ENCODE measurements at regions not wholly inside any gene's neighbourhood (a gene's known extent, or its start where the extent isn't known, plus 50 kb on each side); places are given as distances from the start of the nearest gene placed in this dataset.

GRCh38 chr6:144581812-144582537, 296.8 kb downstream of the UTRN start:
- ChIA-PET CTCF (no interaction called here), POLR2A (no interaction called here)
- peak in 1 of 2 experiments; percentile 20 for DNase-seq
- peaks cover 2% of the 10 kb centered on the region; the same call in 1 of the 2 replicates for H3K36me3 ChIP-seq (ENCODE audit: control insufficient read depth, insufficient read depth, low read length)
- H3K4me1 ChIP-seq, result no peaks in the 10 kb centered on the region
- no peak overlapping the region for H3K4me3 ChIP-seq (ENCODE audit: low read depth, low read length)
- intact Hi-C loops (cut with micrococcal nuclease; ENCODE audit: unreplicated experiment), result loop anchor here (1.0 to 10.0 kb wide), 4 partner anchors 349 to 1120 kb away; no protein-coding TSS in a partner anchor
- peak; percentile 48 to 49 for TF ChIP-seq CTCF (IDR thresholded peaks at IDR 0.05; ENCODE audit: insufficient read depth in 1 of 2, low read depth in 1 of 2, low read length in 1 of 2, severe bottlenecking in 1 of 2, unreplicated experiment in 1 of 2)
- no peaks in the 10 kb centered on the region for H3K9me3 Mint-ChIP-seq (ENCODE audit: unreplicated experiment)
- peaks cover 16% of the 10 kb centered on the region for H3K4me1 Mint-ChIP-seq (ENCODE audit: low read depth, unreplicated experiment)
- no peak overlapping the region for H3K27ac Mint-ChIP-seq (ENCODE audit: unreplicated experiment)
- no peaks in the 10 kb centered on the region for H3K9me3 ChIP-seq
- BruUV-seq (replicated peaks), result no TSS peak
- no peaks in the 10 kb centered on the region for H3K27me3 ChIP-seq (replicated peaks; ENCODE audit: control insufficient read depth, insufficient read depth, low read length)
- H3K27me3 Mint-ChIP-seq (ENCODE audit: insufficient read depth, unreplicated experiment), result no peaks in the 10 kb centered on the region
- H3K4me3 Mint-ChIP-seq (ENCODE audit: unreplicated experiment), result no peak overlapping the region
- H3K36me3 Mint-ChIP-seq (ENCODE audit: insufficient read depth, unreplicated experiment), result peaks cover 50% of the 10 kb centered on the region

- H3K27me3 ChIP-seq (replicated peaks; ENCODE audit: control insufficient read depth, insufficient read depth, low read length), result no peaks in the 10 kb centered on the region
- intact Hi-C loops (cut with micrococcal nuclease; ENCODE audit: unreplicated experiment), result loop anchor here (5.0 to 10.0 kb wide), 3 partner anchors 629 to 1119 kb away; no protein-coding TSS in a partner anchor
- H3K4me3 ChIP-seq (ENCODE audit: low read depth, low read length), result no peak overlapping the region
- TF ChIP-seq CTCF (IDR thresholded peaks at IDR 0.05; ENCODE audit: insufficient read depth in 1 of 2, low read depth in 1 of 2, low read length in 1 of 2, severe bottlenecking in 1 of 2, unreplicated experiment in 1 of 2), result no peak
- Mint-ChIP-seq H3K36me3 (ENCODE audit: insufficient read depth, unreplicated experiment) (peaks cover 57% of the 10 kb centered on the region), H3K27ac (ENCODE audit: unreplicated experiment) (peak overlapping the region; percentile 42), H3K27me3 (ENCODE audit: insufficient read depth, unreplicated experiment) (no peaks in the 10 kb centered on the region), H3K4me3 (ENCODE audit: unreplicated experiment) (no peak overlapping the region), H3K9me3 (ENCODE audit: unreplicated experiment) (no peaks in the 10 kb centered on the region), H3K4me1 (ENCODE audit: low read depth, unreplicated experiment) (peaks cover 16% of the 10 kb centered on the region)
- ChIA-PET CTCF (no interaction called here), POLR2A (no interaction called here)
- H3K36me3 ChIP-seq (ENCODE audit: control insufficient read depth, insufficient read depth, low read length), result no peaks in the 10 kb centered on the region
- no TSS peak for BruUV-seq (replicated peaks)
- no peaks in the 10 kb centered on the region for H3K4me1 ChIP-seq
- DNase-seq, result no peak
- no peaks in the 10 kb centered on the region for H3K9me3 ChIP-seq
These were observed 297.9 kb downstream of the UTRN start for GRCh38 chr6:144582939-144583613.

GRCh38 chr6:144583614-144583954, 298.4 kb downstream of the UTRN start:
- H3K27ac Mint-ChIP-seq (ENCODE audit: unreplicated experiment), result no peak overlapping the region
- no peak overlapping the region for H3K4me3 Mint-ChIP-seq (ENCODE audit: unreplicated experiment)
- no peak overlapping the region for H3K4me3 ChIP-seq (ENCODE audit: low read depth, low read length)

More at GRCh38 chr6:144583614-144583954, 298.4 kb downstream of the UTRN start:
- Mint-ChIP-seq H3K36me3 (ENCODE audit: insufficient read depth, unreplicated experiment) (peaks cover 52% of the 10 kb centered on the region), H3K27me3 (ENCODE audit: insufficient read depth, unreplicated experiment) (no peaks in the 10 kb centered on the region), H3K9me3 (ENCODE audit: unreplicated experiment) (no peaks in the 10 kb centered on the region), H3K4me1 (ENCODE audit: low read depth, unreplicated experiment) (peaks cover 16% of the 10 kb centered on the region)
- ChIA-PET POLR2A (no interaction called here), CTCF (no interaction called here)
- intact Hi-C loops (cut with micrococcal nuclease; ENCODE audit: unreplicated experiment), result loop anchor here (5.0 to 10.0 kb wide), 3 partner anchors 629 to 1119 kb away; no protein-coding TSS in a partner anchor
- BruUV-seq (replicated peaks), result no TSS peak
- H3K4me1 ChIP-seq, result no peaks in the 10 kb centered on the region
- no peaks in the 10 kb centered on the region for H3K36me3 ChIP-seq (ENCODE audit: control insufficient read depth, insufficient read depth, low read length)
- H3K9me3 ChIP-seq, result no peaks in the 10 kb centered on the region
- no peak for DNase-seq
- no peak for TF ChIP-seq CTCF (IDR thresholded peaks at IDR 0.05; ENCODE audit: insufficient read depth in 1 of 2, low read depth in 1 of 2, low read length in 1 of 2, severe bottlenecking in 1 of 2, unreplicated experiment in 1 of 2)
- H3K27me3 ChIP-seq (replicated peaks; ENCODE audit: control insufficient read depth, insufficient read depth, low read length), result no peaks in the 10 kb centered on the region
